ENCODE measurements at regions not wholly inside any gene's neighbourhood (a gene's known extent, or its start where the extent isn't known, plus 50 kb on each side); places are given as distances from the start of the nearest gene placed in this dataset.

GRCh38 chr15:35705030-35705883, 159.3 kb upstream of the DPH6 start:
- WGBS, 2 donors (ENCODE audit: low coverage in 1 of 2) = 0 to 55% methylated on average over 1 to 2 of the region's 2 CpGs
- Histone ChIP-seq H3K27ac (peak overlapping the region; percentile 40 to 68 (median 54)), H3K4me3 (no peak overlapping the region), H3K9me3 (no peaks in the 10 kb centered on the region), H3K36me3 (no peaks in the 10 kb centered on the region), H3K27me3 (no peaks in the 10 kb centered on the region), H3K4me1 (peaks cover 3 to 28% (median 5%) of the 10 kb centered on the region in 3 donors)
- ATAC-seq = no peak
- no peak for TF ChIP-seq CTCF (IDR thresholded peaks at IDR 0.05)
- TF ChIP-seq POLR2AphosphoS5 (IDR thresholded peaks at IDR 0.05) = no peak
- TF ChIP-seq POLR2A (IDR thresholded peaks at IDR 0.05) = no peak
- TF ChIP-seq EP300 (IDR thresholded peaks at IDR 0.05) = no peak

- peaks cover 3 to 28% (median 5%) of the 10 kb centered on the region in 3 donors for H3K4me1 ChIP-seq
- ATAC-seq = peak; percentile 43
- H3K36me3 ChIP-seq = no peaks in the 10 kb centered on the region
- TF ChIP-seq POLR2A (IDR thresholded peaks at IDR 0.05) (no peak), POLR2AphosphoS5 (IDR thresholded peaks at IDR 0.05) (no peak), CTCF (IDR thresholded peaks at IDR 0.05) (no peak), EP300 (IDR thresholded peaks at IDR 0.05) (no peak)
- WGBS, 2 donors (ENCODE audit: low coverage in 1 of 2) = 17 to 22% methylated on average over 4 of the region's 4 CpGs
- peak overlapping the region; percentile 40 to 68 (median 54) for H3K27ac ChIP-seq
- no peak overlapping the region for H3K4me3 ChIP-seq
- H3K9me3 ChIP-seq = no peaks in the 10 kb centered on the region
- H3K27me3 ChIP-seq = no peaks in the 10 kb centered on the region
These were observed 160.1 kb upstream of the DPH6 start for GRCh38 chr15:35705884-35706585.

GRCh38 chr15:35712956-35713355, 167.0 kb upstream of the DPH6 start:
- ATAC-seq = no peak
- TF ChIP-seq POLR2A (IDR thresholded peaks at IDR 0.05) (no peak), CTCF (IDR thresholded peaks at IDR 0.05) (no peak), EP300 (IDR thresholded peaks at IDR 0.05) (no peak), POLR2AphosphoS5 (IDR thresholded peaks at IDR 0.05) (no peak)
- H3K36me3 ChIP-seq = no peaks in the 10 kb centered on the region
- no peak overlapping the region for H3K4me3 ChIP-seq
- H3K9me3 ChIP-seq = no peaks in the 10 kb centered on the region
- H3K27me3 ChIP-seq = no peaks in the 10 kb centered on the region
- 71 to 85% methylated on average over 2 of the region's 2 CpGs for WGBS, 2 donors (ENCODE audit: low coverage in 1 of 2)
- H3K27ac ChIP-seq = no peak overlapping the region
- H3K4me1 ChIP-seq = no peaks in the 10 kb centered on the region

GRCh38 chr15:35713733-35714132, 167.8 kb upstream of the DPH6 start:
- H3K27me3 ChIP-seq = no peaks in the 10 kb centered on the region
- 45 to 73% methylated on average over 2 of the region's 2 CpGs for WGBS, 2 donors (ENCODE audit: low coverage in 1 of 2)
- H3K27ac ChIP-seq = no peak overlapping the region
- no peaks in the 10 kb centered on the region for H3K4me1 ChIP-seq
- TF ChIP-seq EP300 (IDR thresholded peaks at IDR 0.05) = no peak
- TF ChIP-seq POLR2AphosphoS5 (IDR thresholded peaks at IDR 0.05) = no peak
- TF ChIP-seq CTCF (IDR thresholded peaks at IDR 0.05) = no peak
- no peak for TF ChIP-seq POLR2A (IDR thresholded peaks at IDR 0.05)
- H3K4me3 ChIP-seq = no peak overlapping the region
- no peaks in the 10 kb centered on the region for H3K36me3 ChIP-seq
- no peaks in the 10 kb centered on the region for H3K9me3 ChIP-seq
- no peak for ATAC-seq

Data from gastroesophageal sphincter (tissue), 4 donors.